ENCODE measurements at regions not wholly inside any gene's neighbourhood (a gene's known extent, or its start where the extent isn't known, plus 50 kb on each side); places are given as distances from the start of the nearest gene placed in this dataset.
"Not testable (repeated sequence)": the region's sequence is repeated elsewhere in the genome, so short reads cannot be mapped to it uniquely, and the experiment has no call there.

GRCh38 chr18:6566338-6566911 lies 151.7 kb upstream of the L3MBTL4 start:
- H3K9me3 ChIP-seq, result no peaks in the 10 kb centered on the region
- H3K27ac ChIP-seq, result no peak overlapping the region
- no peak for DNase-seq (ENCODE audit: low spot score in 2 of 2)
- no peaks in the 10 kb centered on the region for H3K4me1 ChIP-seq
- no peaks in the 10 kb centered on the region for H3K36me3 ChIP-seq
- no peaks in the 10 kb centered on the region for H3K27me3 ChIP-seq
- H3K4me3 ChIP-seq, result no peak overlapping the region
- intact Hi-C loops (cut with DNase I; ENCODE audit: low total_unique reads), result no loop called here
- TF ChIP-seq POLR2A (IDR thresholded peaks at IDR 0.05) (no peak), POLR2AphosphoS5 (IDR thresholded peaks at IDR 0.05) (no peak), CTCF (IDR thresholded peaks at IDR 0.05) (no peak)

- Histone ChIP-seq H3K4me1 (no peaks in the 10 kb centered on the region), H3K36me3 (no peaks in the 10 kb centered on the region), H3K4me3 (no peak overlapping the region), H3K9me3 (no peaks in the 10 kb centered on the region), H3K27ac (no peak overlapping the region), H3K27me3 (no peaks in the 10 kb centered on the region)
- no peak for DNase-seq (ENCODE audit: low spot score in 2 of 2)
- intact Hi-C loops (cut with DNase I; ENCODE audit: low total_unique reads), result no loop called here
- no peak for TF ChIP-seq CTCF (IDR thresholded peaks at IDR 0.05)
- no peak for TF ChIP-seq POLR2AphosphoS5 (IDR thresholded peaks at IDR 0.05)
- no peak for TF ChIP-seq POLR2A (IDR thresholded peaks at IDR 0.05)
Measured at GRCh38 chr18:6569813-6570212, 155.1 kb upstream of the L3MBTL4 start.

GRCh38 chr18:6570581-6571238 lies 156.0 kb upstream of the L3MBTL4 start:
- H3K4me3 ChIP-seq, result no peak overlapping the region
- no peaks in the 10 kb centered on the region for H3K36me3 ChIP-seq
- no peaks in the 10 kb centered on the region for H3K4me1 ChIP-seq
- no peaks in the 10 kb centered on the region for H3K27me3 ChIP-seq
- no peak overlapping the region for H3K27ac ChIP-seq
- no peak for DNase-seq (ENCODE audit: low spot score in 2 of 2)
- intact Hi-C loops (cut with DNase I; ENCODE audit: low total_unique reads), result no loop called here
- H3K9me3 ChIP-seq, result no peaks in the 10 kb centered on the region
- TF ChIP-seq POLR2A (IDR thresholded peaks at IDR 0.05) (no peak), CTCF (IDR thresholded peaks at IDR 0.05) (no peak), POLR2AphosphoS5 (IDR thresholded peaks at IDR 0.05) (no peak)

- no peak for DNase-seq (ENCODE audit: low spot score in 2 of 2)
- intact Hi-C loops (cut with DNase I; ENCODE audit: low total_unique reads), result no loop called here
- no peaks in the 10 kb centered on the region for H3K27me3 ChIP-seq
- no peak overlapping the region for H3K4me3 ChIP-seq
- TF ChIP-seq POLR2AphosphoS5 (IDR thresholded peaks at IDR 0.05), result no peak
- no peak for TF ChIP-seq POLR2A (IDR thresholded peaks at IDR 0.05)
- TF ChIP-seq CTCF (IDR thresholded peaks at IDR 0.05), result no peak
- no peak overlapping the region for H3K27ac ChIP-seq
- no peaks in the 10 kb centered on the region for H3K9me3 ChIP-seq
- no peaks in the 10 kb centered on the region for H3K36me3 ChIP-seq
- no peaks in the 10 kb centered on the region for H3K4me1 ChIP-seq
Measured at GRCh38 chr18:6571239-6571602, 156.5 kb upstream of the L3MBTL4 start.

GRCh38 chr18:6572192-6572591 lies 157.3 kb upstream of the ARHGAP28 start:
- H3K27me3 ChIP-seq; DNase-seq (ENCODE audit: low spot score in 2 of 2); H3K4me1 ChIP-seq; H3K36me3 ChIP-seq; H3K27ac ChIP-seq; H3K9me3 ChIP-seq; H3K4me3 ChIP-seq; intact Hi-C loops (cut with DNase I; ENCODE audit: low total_unique reads): not testable (repeated sequence)

Measured in breast epithelium (tissue), 4 donors.